NCI-H2107 treated with DMSO at 0.1 percent for 48 hours (cell line): ENCODE measurements at regions not wholly inside any gene's neighbourhood (a gene's known extent, or its start where the extent isn't known, plus 50 kb on each side); places are given as distances from the start of the nearest gene placed in this dataset.
"Not testable (repeated sequence)": the region's sequence is repeated elsewhere in the genome, so short reads cannot be mapped to it uniquely, and the experiment has no call there.

ENCODE experiments used
- DNase-seq: peaks from one replicate; lab custom pipeline; 2025; ENCODE audit not compliant: unreplicated experiment; lab: John Stamatoyannopoulos, UW

- no peak for DNase-seq
These were observed 993.5 kb upstream of the SEMA6A start for GRCh38 chr5:117568126-117568525.

- DNase-seq, result no peak
These were observed 988.0 kb upstream of the SEMA6A start for GRCh38 chr5:117562647-117563046.

GRCh38 chr5:117561531-117561930, 986.9 kb upstream of the SEMA6A start:
- no peak for DNase-seq

GRCh38 chr5:117559005-117559844, 984.6 kb upstream of the SEMA6A start:
- no peak for DNase-seq

- DNase-seq, result no peak
These were observed 976.6 kb upstream of the SEMA6A start for GRCh38 chr5:117551236-117551635.

- DNase-seq, result no peak
These were observed 972.6 kb upstream of the SEMA6A start for GRCh38 chr5:117547192-117547591.

GRCh38 chr5:117539692-117540091, 965.1 kb upstream of the SEMA6A start:
- no peak for DNase-seq

GRCh38 chr5:117533792-117534191, 959.2 kb upstream of the SEMA6A start:
- no peak for DNase-seq

GRCh38 chr5:117533051-117533670, 958.5 kb upstream of the SEMA6A start:
- DNase-seq, result not testable (repeated sequence)

- no peak for DNase-seq
These were observed 945.4 kb upstream of the SEMA6A start for GRCh38 chr5:117519957-117520500.

GRCh38 chr5:117504305-117504704, 929.7 kb upstream of the SEMA6A start:
- no peak for DNase-seq

- DNase-seq, result no peak
These were observed 923.0 kb upstream of the SEMA6A start for GRCh38 chr5:117497601-117498000.

GRCh38 chr5:117496801-117497200, 922.2 kb upstream of the SEMA6A start:
- DNase-seq, result no peak

GRCh38 chr5:117494188-117494587, 919.6 kb upstream of the SEMA6A start:
- no peak for DNase-seq

- peak; percentile 4 for DNase-seq
These were observed 914.4 kb upstream of the SEMA6A start for GRCh38 chr5:117488976-117489500.

- no peak for DNase-seq
These were observed 912.9 kb upstream of the SEMA6A start for GRCh38 chr5:117487556-117487955.

GRCh38 chr5:117486879-117487391, 912.3 kb upstream of the SEMA6A start:
- DNase-seq, result peak; percentile 30

GRCh38 chr5:117486261-117486660, 911.6 kb upstream of the SEMA6A start:
- no peak for DNase-seq

- DNase-seq, result no peak
These were observed 901.3 kb upstream of the SEMA6A start for GRCh38 chr5:117475919-117476318.

GRCh38 chr5:117473165-117473564, 898.5 kb upstream of the SEMA6A start:
- DNase-seq, result no peak

GRCh38 chr5:117463881-117464570, 889.4 kb upstream of the SEMA6A start:
- no peak for DNase-seq
